ENCODE measurements at regions not wholly inside any gene's neighbourhood (a gene's known extent, or its start where the extent isn't known, plus 50 kb on each side); places are given as distances from the start of the nearest gene placed in this dataset.
"Not testable (repeated sequence)": the region's sequence is repeated elsewhere in the genome, so short reads cannot be mapped to it uniquely, and the experiment has no call there.

- Histone ChIP-seq H3K79me2 (ENCODE audit: control insufficient read depth, insufficient read depth, low read length) (no peaks in the 10 kb centered on the region), H3K9me3 (ENCODE audit: control insufficient read depth, low read depth, low read length) (no peaks in the 10 kb centered on the region), H3K9ac (ENCODE audit: control insufficient read depth, extremely low read depth, insufficient read depth, low read length) (no peak overlapping the region), H3K27me3 (ENCODE audit: control insufficient read depth, extremely low read depth, insufficient read depth, low read length) (no peaks in the 10 kb centered on the region), H3K9me1 (ENCODE audit: control insufficient read depth, extremely low read depth, insufficient read depth, low read length) (no peaks in the 10 kb centered on the region), H3K27ac (ENCODE audit: control insufficient read depth, insufficient read depth, low read length) (no peak overlapping the region), H3K4me3 (ENCODE audit: control insufficient read depth in 2 of 3, extremely low read depth in 1 of 3, insufficient read depth in 2 of 3, low read depth in 1 of 3, low read length in 3 of 3) (no peak overlapping the region), H3K4me2 (ENCODE audit: control insufficient read depth, extremely low read depth, insufficient read depth, low read depth, low read length) (no peak overlapping the region), H3K4me1 (ENCODE audit: control insufficient read depth, extremely low read depth, insufficient read depth, low read length) (no peaks in the 10 kb centered on the region), H3K36me3 (ENCODE audit: control insufficient read depth in 2 of 2, extremely low read depth in 1 of 2, insufficient read depth in 2 of 2, low read length in 2 of 2) (no peaks in the 10 kb centered on the region), H2AFZ (ENCODE audit: control insufficient read depth, low read length) (no peak overlapping the region), H4K20me1 (ENCODE audit: control insufficient read depth, extremely low read depth, insufficient read depth, low read length) (no peaks in the 10 kb centered on the region)
- TF ChIP-seq EZH2 (IDR thresholded peaks at IDR 0.05; ENCODE audit: low read length) (no peak), CTCF (optimal IDR thresholded peaks at IDR 0.05 in 1 of 3, IDR thresholded peaks at IDR 0.05 in 1 of 3, conservative IDR thresholded peaks at IDR 0.05 in 1 of 3; ENCODE audit: extremely low read depth in 1 of 3, insufficient read depth in 2 of 3, low read length in 3 of 3) (no peak)
- dilution Hi-C loops (cut with MboI; ENCODE audit: extremely low pct_ligation_motif_present, low sequenced_read_pairs): no loop called here
- FAIRE-seq: no peak
- DNase-seq (ENCODE audit: low read depth, low spot score): no peak
These were observed 95.1 kb upstream of the OLIG2 start for GRCh38 chr21:32930673-32931072.

- H3K79me2 ChIP-seq (ENCODE audit: control insufficient read depth, insufficient read depth, low read length); FAIRE-seq; dilution Hi-C loops (cut with MboI; ENCODE audit: extremely low pct_ligation_motif_present, low sequenced_read_pairs); H3K27me3 ChIP-seq (ENCODE audit: control insufficient read depth, extremely low read depth, insufficient read depth, low read length); H4K20me1 ChIP-seq (ENCODE audit: control insufficient read depth, extremely low read depth, insufficient read depth, low read length); H3K27ac ChIP-seq (ENCODE audit: control insufficient read depth, insufficient read depth, low read length); H3K4me2 ChIP-seq (ENCODE audit: control insufficient read depth, extremely low read depth, insufficient read depth, low read depth, low read length); H2AFZ ChIP-seq (ENCODE audit: control insufficient read depth, low read length); H3K4me3 ChIP-seq (ENCODE audit: control insufficient read depth in 2 of 3, extremely low read depth in 1 of 3, insufficient read depth in 2 of 3, low read depth in 1 of 3, low read length in 3 of 3); H3K4me1 ChIP-seq (ENCODE audit: control insufficient read depth, extremely low read depth, insufficient read depth, low read length); H3K9ac ChIP-seq (ENCODE audit: control insufficient read depth, extremely low read depth, insufficient read depth, low read length); H3K9me1 ChIP-seq (ENCODE audit: control insufficient read depth, extremely low read depth, insufficient read depth, low read length); DNase-seq (ENCODE audit: low read depth, low spot score); H3K36me3 ChIP-seq (ENCODE audit: control insufficient read depth in 2 of 2, extremely low read depth in 1 of 2, insufficient read depth in 2 of 2, low read length in 2 of 2); H3K9me3 ChIP-seq (ENCODE audit: control insufficient read depth, low read depth, low read length): not testable (repeated sequence)
These were observed 91.7 kb upstream of the OLIG2 start for GRCh38 chr21:32934068-32934467.

- TF ChIP-seq CTCF (optimal IDR thresholded peaks at IDR 0.05 in 1 of 3, IDR thresholded peaks at IDR 0.05 in 1 of 3, conservative IDR thresholded peaks at IDR 0.05 in 1 of 3; ENCODE audit: extremely low read depth in 1 of 3, insufficient read depth in 2 of 3, low read length in 3 of 3) (no peak), EZH2 (IDR thresholded peaks at IDR 0.05; ENCODE audit: low read length) (no peak)
These were observed 90.9 kb upstream of the OLIG2 start for GRCh38 chr21:32934829-32935228.

More at GRCh38 chr21:32934829-32935228, 90.9 kb upstream of the OLIG2 start:
- dilution Hi-C loops (cut with MboI; ENCODE audit: extremely low pct_ligation_motif_present, low sequenced_read_pairs): no loop called here
- Histone ChIP-seq H3K4me3 (ENCODE audit: control insufficient read depth in 2 of 3, extremely low read depth in 1 of 3, insufficient read depth in 2 of 3, low read depth in 1 of 3, low read length in 3 of 3) (no peak overlapping the region), H3K4me2 (ENCODE audit: control insufficient read depth, extremely low read depth, insufficient read depth, low read depth, low read length) (no peak overlapping the region), H3K9ac (ENCODE audit: control insufficient read depth, extremely low read depth, insufficient read depth, low read length) (no peak overlapping the region), H4K20me1 (ENCODE audit: control insufficient read depth, extremely low read depth, insufficient read depth, low read length) (no peaks in the 10 kb centered on the region), H3K27ac (ENCODE audit: control insufficient read depth, insufficient read depth, low read length) (no peak overlapping the region), H3K9me3 (ENCODE audit: control insufficient read depth, low read depth, low read length) (no peaks in the 10 kb centered on the region), H3K4me1 (ENCODE audit: control insufficient read depth, extremely low read depth, insufficient read depth, low read length) (no peaks in the 10 kb centered on the region), H3K27me3 (ENCODE audit: control insufficient read depth, extremely low read depth, insufficient read depth, low read length) (peaks cover 3% of the 10 kb centered on the region), H3K36me3 (ENCODE audit: control insufficient read depth in 2 of 2, extremely low read depth in 1 of 2, insufficient read depth in 2 of 2, low read length in 2 of 2) (no peaks in the 10 kb centered on the region), H2AFZ (ENCODE audit: control insufficient read depth, low read length) (no peak overlapping the region), H3K79me2 (ENCODE audit: control insufficient read depth, insufficient read depth, low read length) (no peaks in the 10 kb centered on the region), H3K9me1 (ENCODE audit: control insufficient read depth, extremely low read depth, insufficient read depth, low read length) (no peaks in the 10 kb centered on the region)
- DNase-seq (ENCODE audit: low read depth, low spot score) (no peak), FAIRE-seq (no peak)

Measured in keratinocyte (primary cell).